ENCODE measurements at regions not wholly inside any gene's neighbourhood (a gene's known extent, or its start where the extent isn't known, plus 50 kb on each side); places are given as distances from the start of the nearest gene placed in this dataset.

DNA sequence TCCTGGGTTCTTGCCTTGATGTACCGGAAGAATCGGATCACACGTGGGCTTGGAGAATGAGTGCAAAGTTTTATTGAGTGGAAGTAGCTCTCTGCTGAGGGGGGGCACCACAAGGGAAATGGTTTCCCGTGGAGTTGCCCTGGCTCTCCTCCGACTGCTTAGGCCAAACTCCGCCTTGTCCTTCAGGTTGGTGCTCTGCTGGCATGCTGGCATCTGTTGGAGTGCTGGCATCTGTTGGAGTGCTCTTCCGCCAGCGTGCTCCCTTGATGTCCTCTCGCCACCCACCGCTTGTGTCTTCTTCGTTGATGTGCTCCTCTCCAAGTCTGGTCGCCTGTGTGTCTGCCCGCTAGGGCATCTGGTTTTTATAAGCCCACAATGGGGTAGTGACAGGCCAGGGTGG lies 317.1 kb upstream of the HSF2 start:
- no peak for DNase-seq (ENCODE audit: low read depth in 4 of 4, low spot score in 3 of 4)

DNA sequence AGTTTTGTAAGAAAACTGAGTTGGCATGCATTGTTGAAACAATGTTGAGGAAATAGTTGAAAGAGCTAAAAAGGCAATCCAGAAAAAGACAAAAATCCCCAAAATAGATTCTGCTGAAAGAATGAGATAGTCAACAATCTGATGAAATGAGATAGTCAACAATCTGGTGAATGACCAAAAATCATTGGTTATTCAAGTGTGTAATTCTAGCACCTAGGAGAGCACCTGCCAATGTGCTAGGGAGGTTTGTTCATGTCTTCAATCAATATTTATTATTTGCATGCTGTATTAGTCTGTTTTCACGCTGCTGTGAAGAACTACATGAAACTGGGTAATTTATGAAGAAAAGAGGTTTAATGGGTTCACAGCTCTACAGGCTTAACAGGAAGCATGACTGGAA lies 307.1 kb upstream of the HSF2 start:
- DNase-seq (ENCODE audit: low read depth in 4 of 4, low spot score in 3 of 4) = no peak

DNA sequence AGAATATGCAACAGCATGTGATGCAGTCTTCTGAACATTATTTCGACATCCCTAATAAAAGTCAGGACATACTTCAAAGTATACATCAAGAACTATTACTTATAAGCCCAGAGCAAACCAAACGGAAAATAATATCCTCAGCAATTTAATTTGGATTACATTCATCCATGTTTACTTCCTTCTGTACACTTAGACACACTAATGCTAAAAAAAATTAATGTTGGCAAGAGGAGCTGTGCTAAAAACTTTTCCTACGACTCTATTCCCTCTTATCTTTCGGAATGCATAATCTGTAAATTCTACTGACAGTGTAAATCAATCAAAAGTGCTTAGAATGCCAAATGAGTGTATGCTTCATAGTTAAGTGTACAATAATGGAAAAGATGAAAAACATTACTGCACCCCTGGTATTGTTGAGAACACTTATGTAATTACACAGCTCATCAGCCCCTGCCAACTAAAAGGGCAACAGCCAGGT lies 301.2 kb upstream of the HSF2 start:
- no peak for DNase-seq (ENCODE audit: low read depth in 4 of 4, low spot score in 3 of 4)

DNA sequence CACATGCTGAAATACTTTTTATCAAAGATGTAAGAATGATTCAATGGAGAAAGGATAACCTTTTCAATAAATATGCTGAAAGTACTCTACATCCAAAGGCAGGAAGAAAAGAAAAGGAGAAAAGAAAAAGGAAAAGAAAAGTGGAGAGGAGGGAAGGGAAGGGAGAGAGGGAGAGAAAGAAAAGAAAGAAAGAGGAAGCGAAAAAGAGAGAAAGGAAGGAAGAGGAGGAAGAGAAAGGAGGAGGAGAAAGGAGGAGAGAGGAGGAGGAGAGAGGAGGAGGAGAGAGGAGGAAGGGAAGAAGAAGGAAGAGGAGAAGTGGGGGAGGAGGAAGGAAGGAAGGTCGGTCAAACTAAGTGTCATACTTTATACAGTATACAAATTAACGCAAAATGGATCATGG lies 297.4 kb upstream of the HSF2 start:
- no peak for DNase-seq (ENCODE audit: low read depth in 4 of 4, low spot score in 3 of 4)

DNA sequence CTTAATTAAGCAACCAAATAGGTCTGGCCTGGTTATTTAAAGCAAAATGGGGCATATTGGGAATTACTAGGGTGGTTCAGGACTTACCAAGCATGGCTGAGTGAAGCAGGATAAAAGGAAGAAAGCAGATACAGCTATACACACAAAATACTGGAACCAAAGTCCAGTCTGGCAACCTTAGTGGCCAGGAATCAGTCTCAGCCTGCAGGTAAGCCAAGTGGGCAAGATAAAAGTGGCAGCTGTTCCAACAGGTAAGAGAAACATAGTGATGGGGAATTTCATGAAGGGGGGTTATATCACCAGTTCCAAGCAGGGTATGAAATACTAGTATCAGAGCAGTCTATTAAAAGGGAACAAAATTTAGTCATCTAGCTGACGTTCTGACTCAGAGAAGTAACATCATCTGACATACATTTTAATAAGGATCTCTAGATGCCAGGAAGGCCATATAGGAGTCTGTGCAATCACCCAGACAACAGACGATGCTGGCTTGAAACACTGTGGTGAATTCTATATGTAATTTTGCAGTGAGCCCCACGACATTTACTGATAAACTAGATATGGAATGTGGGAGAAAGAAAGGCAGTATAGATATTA lies 292.1 kb upstream of the HSF2 start:
- DNase-seq (ENCODE audit: low read depth in 4 of 4, low spot score in 3 of 4) = no peak

DNA sequence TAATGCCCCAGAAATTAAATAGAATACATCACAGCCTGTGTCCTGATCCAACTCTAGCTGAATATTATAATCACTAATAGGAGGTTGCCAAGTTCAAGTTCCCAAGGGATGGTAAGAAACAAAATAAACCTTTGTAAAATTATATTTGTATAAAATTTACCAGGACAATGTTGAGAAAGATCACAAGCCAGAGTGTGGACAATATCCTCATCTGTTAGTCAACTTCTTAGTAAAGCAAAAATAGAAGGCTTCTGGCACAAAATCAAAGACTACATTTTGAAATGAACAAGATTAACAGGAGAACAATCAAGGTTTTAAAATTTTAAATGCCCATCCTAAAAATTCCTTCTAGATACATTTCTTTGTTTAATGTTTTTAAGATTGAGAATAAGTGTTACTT lies 290.4 kb upstream of the HSF2 start:
- no peak for DNase-seq (ENCODE audit: low read depth in 4 of 4, low spot score in 3 of 4)

DNA sequence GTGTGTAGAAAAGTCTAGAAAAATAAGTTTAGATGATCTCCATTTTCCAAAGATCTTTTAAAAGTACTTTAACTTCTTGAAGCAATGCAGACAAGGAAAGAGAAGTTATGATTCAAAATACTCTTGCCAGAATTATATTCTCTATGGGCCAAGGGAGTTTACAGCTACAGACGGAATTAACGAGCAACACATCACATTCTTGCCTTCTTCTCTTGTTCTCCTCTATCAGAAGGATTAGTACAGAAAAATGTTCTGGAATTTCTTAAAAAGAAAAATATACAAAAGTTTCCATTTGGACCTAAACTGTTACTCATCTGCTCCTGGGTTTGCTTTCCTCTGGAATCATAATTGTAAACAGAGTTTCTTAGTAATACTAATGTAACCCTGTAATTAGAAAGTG lies 284.7 kb upstream of the HSF2 start:
- DNase-seq (ENCODE audit: low read depth in 4 of 4, low spot score in 3 of 4) = no peak

DNA sequence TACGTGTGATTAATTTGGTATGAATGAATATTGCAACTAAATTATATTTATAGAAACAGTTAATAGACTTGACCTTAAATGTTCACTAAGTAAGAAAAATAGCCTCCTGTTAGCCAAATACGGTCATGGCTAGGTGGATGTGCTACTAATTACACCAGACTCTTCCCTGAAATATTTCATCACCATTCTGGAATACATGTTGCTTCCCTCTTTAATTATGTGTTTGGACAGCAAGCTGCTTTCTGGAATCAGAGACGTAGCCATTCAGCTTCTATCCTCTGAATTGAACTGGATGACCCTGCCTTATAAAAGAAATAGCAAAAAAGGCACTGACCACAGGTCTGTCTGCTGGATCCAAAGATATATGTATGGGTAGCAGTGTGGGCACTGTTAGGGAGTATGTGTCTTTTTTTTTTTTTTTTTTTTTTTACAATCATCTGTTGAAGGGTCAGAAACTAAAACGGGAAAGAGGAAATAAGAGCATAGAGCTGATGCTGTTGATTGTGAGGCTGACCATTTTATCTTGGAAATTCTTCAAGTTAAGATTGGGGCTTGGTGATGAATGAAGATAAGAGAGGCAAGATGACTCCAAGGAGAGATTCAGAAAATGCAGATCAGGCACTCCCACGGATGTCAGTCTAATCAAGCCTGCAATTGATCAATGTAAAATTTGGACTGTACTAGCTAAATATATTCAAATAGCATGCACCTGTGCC lies 283.2 kb upstream of the HSF2 start:
- no peak for DNase-seq (ENCODE audit: low read depth in 4 of 4, low spot score in 3 of 4)

DNA sequence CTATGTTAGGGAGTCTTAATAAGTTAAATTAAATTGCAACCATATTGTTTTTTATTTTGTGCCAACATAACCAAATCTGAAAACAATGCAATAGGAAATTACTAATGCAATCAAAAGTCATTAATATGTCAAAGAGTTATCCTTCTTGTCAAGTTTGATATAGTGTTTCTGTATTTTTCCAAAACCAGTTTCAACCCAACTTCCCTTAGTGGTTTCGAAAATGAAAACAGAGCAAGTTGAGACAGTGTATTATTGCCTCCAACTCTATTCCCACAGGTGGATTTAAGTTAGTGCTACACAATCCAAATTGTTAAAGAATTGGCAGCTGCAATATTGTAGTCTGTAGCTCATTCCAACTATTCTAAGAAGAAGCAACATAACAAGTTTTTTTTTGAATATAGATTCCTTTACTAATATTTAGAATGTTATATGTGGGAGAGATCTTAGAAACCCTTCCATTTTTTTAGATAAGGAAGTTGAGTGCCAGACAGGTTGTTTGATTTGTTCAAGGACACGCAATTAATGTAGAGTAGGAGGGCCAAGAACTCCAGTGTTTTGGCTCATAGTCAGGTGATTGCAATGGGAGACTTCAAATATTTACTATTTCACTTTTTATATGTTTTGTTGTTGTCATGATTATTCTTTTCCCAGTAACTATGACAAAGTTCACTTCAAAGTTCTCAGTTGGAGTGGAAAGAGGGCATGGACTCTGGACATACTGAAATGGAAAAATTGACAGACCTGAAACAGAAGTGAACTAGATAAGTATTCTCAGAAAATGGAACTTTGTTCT lies 282.4 kb upstream of the HSF2 start:
- DNase-seq (ENCODE audit: low read depth in 4 of 4, low spot score in 3 of 4) = no peak

DNA sequence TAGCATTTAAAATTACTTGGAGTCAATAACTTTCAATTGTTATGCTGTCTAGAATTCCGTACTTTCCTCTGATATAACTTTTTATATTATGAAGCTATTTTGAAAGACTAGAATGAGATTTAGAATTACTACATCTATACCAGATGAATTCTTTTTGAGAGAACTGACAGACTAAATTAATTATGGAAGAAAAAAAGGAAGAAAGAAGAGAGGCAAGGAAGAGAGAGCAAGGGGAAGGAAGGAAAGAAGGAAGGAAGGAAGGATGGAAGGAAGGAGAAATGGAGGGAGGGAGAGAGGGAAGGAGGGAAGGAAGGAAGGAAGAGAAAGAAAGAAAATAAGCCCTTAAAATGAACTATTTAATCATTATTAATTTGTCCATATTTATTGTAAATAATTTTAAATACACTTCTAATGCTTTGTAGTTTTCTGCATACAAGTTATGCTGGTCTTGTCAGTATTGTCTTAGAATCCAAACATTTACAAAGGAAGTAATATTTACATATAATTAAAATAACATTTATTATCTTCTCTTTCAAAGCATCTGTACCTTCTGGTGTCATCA lies 280.4 kb upstream of the HSF2 start:
- no peak for DNase-seq (ENCODE audit: low read depth in 4 of 4, low spot score in 3 of 4)

DNA sequence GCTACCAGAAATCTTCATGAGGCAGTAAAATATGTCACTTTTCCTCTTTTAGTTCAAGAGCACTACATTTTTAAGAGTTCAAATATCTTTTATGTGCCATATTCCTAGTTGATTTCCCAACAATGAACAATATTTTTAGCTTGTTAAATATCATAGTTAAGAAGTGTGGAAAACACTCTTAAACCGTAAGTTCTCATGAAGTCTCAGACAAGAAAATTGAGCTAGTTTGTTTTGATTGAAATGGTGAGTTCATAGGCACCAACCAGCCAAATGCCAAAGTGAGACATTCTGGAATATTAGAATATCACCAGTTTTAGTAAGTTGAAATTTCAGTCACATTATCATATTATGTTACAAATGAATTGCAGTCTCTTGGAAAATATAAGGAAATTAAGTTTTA lies 277.2 kb upstream of the HSF2 start:
- no peak for DNase-seq (ENCODE audit: low read depth in 4 of 4, low spot score in 3 of 4)

DNA sequence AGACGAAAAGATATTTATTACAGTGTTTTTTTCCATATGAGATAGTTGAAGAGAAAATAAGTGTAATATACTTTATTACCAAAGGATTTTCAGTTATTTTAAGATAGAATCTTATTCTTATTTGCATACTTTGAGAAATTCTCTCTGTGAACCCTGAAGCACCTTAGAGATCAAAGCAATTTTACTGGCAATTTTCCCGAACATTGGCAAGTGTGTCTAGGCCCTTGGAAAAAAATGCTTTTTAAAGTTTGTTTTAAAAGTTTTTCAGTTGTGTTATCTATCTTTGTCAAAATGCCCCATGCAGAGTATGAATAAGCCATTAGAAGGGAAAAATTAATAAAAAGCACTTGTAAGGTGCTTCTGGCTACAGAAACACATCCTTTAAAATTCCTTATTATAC lies 276.8 kb upstream of the HSF2 start:
- no peak for DNase-seq (ENCODE audit: low read depth in 4 of 4, low spot score in 3 of 4)

DNA sequence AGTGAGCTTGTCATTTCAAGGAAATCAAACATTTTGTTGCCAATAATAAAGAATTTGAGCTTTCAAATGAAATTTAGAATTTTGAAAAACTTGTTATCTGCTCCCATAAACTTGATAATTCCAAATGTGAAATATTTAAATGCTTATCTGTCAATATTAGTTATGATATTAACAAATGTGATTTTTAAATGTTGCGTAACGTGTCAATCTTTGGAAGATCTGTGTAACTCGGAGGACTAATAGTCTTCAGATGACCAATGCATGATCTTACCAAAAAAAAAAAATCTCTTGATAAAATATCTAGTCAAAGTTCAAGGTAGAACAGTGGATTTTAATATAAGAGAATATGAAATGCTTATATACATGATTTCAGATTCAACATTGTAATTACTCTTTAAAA lies 274.5 kb upstream of the HSF2 start:
- DNase-seq (ENCODE audit: low read depth in 4 of 4, low spot score in 3 of 4) = no peak

DNA sequence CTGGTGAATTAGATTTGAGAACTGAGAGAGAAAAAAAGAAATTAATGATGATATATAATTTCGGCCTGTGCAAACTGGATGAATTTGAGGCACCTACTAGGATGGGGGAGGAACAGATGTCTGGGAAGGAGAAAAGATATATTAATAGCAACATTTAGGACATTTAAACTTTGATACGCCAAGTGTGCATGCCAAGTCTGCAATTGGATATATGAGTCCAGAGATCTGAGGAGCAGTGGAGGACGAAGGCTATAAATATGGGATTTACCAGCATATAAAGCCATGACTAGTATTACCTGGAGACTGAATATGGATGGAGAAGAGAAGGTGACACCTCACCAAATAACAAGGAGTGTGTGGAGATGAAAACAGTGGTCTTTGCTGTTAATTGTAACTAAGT lies 272.6 kb upstream of the HSF2 start:
- no peak for DNase-seq (ENCODE audit: low read depth in 4 of 4, low spot score in 3 of 4)

DNA sequence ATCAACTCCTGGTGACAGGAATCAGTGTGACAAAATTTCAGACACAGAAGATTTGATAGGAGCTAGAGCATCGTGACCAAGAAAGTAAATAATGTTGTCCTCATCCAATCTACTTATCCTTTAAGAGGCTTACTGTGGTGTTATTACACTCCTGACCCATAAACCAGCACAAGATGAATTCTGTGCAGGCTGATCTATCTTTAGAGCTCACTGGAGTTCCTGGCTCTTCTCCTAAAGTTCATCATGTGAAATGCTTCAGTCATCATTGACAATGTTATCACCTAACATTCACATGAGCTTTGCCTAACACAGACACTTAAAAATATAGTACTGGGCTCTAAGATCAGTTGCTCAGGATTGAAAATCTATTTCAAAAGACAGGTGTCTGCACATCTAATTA lies 271.0 kb upstream of the HSF2 start:
- no peak for DNase-seq (ENCODE audit: low read depth in 4 of 4, low spot score in 3 of 4)

DNA sequence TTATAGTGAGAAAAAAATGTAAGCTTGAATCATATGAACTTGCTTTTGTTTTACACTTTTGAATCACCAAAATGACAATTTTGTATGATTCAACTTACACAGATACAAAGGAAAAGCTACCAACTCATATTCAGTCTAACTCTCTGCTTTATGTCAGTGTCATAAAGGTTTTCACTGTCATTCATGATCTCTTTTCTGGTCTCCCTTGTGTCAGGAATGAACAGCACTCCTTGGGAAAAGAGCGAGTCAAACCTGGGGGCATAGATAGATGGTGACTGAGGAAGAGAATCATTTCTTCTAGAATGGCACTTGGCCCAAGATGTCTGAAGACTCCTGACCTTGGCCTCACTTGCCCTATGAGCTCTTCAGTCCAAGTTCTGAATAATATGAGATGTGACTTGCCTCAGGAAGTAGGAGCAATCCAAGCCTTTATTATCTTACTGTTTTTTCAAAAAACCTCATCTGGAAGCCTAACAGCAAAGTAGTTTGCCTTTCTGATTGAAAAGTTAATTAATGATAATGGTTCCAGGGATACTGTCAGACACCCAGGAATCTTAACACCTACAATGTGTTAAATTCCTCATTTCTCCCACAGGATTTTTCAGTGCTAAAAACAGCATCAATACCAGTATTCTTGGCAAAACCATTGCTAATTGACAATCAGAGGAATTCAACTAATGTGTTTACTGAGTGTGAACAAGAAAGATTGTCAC lies 270.0 kb upstream of the HSF2 start:
- DNase-seq (ENCODE audit: low read depth in 4 of 4, low spot score in 3 of 4) = no peak

DNA sequence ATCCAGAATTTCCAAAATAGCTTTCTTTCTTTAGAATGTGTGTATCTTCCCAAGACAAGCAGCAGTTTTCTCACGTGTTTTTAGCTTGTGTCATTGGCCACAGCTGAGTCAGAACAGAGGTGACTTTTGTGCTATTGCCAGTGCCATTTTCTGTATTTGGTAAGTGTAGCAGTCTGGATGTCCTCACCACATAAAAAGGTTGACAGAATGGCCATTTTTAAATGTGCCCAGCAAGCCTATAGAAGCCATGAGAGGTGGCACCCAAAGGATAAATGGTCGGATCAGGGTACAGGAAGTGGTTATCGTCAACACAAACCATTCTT lies 269.5 kb upstream of the HSF2 start:
- no peak for DNase-seq (ENCODE audit: low read depth in 4 of 4, low spot score in 3 of 4)

DNA sequence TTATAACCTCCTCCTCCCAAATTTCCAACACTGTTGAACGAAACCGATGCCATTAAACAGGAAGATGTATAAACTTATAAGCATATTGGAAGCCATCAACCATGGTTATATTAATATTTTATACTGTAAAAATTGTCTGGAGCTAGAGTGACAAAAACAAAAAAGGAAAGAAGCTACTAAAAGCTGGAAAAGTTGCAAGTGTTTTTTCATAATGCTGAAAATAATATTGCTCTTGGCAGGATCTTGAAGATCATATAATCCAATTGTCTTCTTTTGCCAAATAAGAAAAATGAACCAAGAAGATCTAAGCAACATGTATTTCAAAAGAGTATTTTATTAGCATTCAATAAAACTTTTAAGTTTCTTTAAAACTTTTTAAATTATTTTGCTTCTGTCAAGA lies 268.9 kb upstream of the HSF2 start:
- no peak for DNase-seq (ENCODE audit: low read depth in 4 of 4, low spot score in 3 of 4)

DNA sequence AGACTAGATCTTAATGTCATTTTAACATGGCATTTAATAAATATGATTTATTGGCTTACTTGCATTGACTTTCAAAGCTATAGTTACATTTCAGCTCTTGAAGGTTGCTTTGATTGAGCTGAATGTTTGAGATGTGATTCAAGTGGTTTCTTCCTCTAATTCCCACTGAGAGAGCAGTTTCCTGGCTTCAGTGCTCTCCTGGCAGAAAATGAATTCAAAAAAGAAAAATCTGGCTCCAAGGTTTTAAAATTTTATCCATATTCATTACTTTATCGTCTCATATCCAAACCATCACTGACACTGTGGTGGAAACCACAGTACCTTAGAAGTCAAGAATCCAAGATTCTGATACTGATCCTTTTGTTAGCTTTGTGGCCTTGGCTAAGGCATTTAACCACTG lies 263.1 kb upstream of the HSF2 start:
- no peak for DNase-seq (ENCODE audit: low read depth in 4 of 4, low spot score in 3 of 4)

DNA sequence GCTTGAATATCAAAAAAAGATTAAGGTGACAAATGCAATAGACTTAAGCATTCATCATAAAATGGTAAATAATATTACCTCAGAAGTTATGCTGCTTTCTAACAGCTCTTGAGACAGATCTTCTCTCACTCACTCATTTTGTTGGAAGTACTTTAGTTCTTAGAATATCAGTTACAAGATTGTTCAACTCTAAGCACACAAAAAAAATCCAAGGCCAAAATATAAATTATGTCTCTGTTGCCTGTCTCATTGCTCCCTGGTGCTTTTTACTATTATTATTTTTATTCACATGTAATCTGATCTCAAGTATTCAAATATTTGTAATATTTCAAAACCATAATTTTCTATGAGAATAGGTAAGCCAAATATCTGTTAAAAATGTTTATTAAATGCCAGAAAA lies 259.4 kb upstream of the HSF2 start:
- DNase-seq (ENCODE audit: low read depth in 4 of 4, low spot score in 3 of 4) = no peak

DNA sequence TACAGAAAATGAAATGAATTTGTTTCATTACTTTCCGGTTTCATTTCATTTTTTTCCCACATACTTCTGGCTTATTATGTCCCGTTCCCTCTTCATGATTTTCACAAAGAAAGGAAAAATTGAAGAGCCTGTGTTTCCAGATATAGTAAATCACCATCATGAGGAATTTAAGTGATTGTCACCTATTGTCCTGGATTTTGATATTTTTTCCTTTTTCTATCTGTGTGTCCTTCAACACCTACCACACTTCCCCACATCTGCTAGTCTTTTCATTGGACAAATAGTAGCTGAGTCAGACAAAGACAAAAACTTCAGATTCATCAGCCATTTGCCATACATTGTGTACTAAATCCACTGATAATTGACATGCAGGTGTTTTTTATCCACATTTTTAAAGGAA lies 258.2 kb upstream of the HSF2 start:
- no peak for DNase-seq (ENCODE audit: low read depth in 4 of 4, low spot score in 3 of 4)

Data from left renal pelvis (tissue), 4 donors.